ENCODE measurements at regions not wholly inside any gene's neighbourhood (a gene's known extent, or its start where the extent isn't known, plus 50 kb on each side); places are given as distances from the start of the nearest gene placed in this dataset.

DNA sequence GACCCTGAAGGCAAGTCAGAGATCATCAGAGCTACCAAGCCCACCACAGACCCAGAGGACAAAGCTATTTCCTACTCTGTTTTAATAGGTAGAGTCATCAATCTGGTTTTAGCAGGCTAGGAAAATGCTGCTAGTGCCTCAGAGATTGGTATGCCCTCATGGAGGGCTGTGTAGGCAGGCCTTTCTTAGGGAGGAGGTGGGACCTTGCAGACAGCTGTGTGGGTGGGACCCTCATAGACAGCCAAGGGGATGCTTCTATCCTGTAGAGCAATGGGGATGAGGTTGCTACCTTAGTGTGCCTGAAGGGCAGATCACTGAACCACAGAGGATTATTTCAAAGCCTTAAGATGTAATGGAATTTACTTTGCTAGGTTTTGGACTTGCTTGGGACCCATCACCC is 534.9 kb upstream of the KLF12 start:
- intact Hi-C loops (cut with micrococcal nuclease): no loop called here
- TF ChIP-seq, protein P1, sequence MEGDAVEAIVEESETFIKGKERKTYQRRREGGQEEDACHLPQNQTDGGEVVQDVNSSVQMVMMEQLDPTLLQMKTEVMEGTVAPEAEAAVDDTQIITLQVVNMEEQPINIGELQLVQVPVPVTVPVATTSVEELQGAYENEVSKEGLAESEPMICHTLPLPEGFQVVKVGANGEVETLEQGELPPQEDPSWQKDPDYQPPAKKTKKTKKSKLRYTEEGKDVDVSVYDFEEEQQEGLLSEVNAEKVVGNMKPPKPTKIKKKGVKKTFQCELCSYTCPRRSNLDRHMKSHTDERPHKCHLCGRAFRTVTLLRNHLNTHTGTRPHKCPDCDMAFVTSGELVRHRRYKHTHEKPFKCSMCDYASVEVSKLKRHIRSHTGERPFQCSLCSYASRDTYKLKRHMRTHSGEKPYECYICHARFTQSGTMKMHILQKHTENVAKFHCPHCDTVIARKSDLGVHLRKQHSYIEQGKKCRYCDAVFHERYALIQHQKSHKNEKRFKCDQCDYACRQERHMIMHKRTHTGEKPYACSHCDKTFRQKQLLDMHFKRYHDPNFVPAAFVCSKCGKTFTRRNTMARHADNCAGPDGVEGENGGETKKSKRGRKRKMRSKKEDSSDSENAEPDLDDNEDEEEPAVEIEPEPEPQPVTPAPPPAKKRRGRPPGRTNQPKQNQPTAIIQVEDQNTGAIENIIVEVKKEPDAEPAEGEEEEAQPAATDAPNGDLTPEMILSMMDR (IDR thresholded peaks at IDR 0.05; ENCODE audit: unreplicated experiment): no peak
- Mint-ChIP-seq H3K27ac (ENCODE audit: low read depth, unreplicated experiment) (no peak overlapping the region), H3K36me3 (ENCODE audit: insufficient read depth, unreplicated experiment) (no peaks in the 10 kb centered on the region), H3K9me3 (ENCODE audit: unreplicated experiment) (no peaks in the 10 kb centered on the region), H3K4me1 (ENCODE audit: insufficient read depth, unreplicated experiment) (peaks cover 6% of the 10 kb centered on the region), H3K4me3 (ENCODE audit: unreplicated experiment) (no peak overlapping the region), H3K27me3 (ENCODE audit: insufficient read depth, unreplicated experiment) (no peaks in the 10 kb centered on the region)
- CTCF ChIA-PET: no interaction called here
- no TSS peak for BruUV-seq (replicated peaks)
- DNase-seq (ENCODE audit: unreplicated experiment): no peak
- POLR2A ChIA-PET: no interaction called here

DNA sequence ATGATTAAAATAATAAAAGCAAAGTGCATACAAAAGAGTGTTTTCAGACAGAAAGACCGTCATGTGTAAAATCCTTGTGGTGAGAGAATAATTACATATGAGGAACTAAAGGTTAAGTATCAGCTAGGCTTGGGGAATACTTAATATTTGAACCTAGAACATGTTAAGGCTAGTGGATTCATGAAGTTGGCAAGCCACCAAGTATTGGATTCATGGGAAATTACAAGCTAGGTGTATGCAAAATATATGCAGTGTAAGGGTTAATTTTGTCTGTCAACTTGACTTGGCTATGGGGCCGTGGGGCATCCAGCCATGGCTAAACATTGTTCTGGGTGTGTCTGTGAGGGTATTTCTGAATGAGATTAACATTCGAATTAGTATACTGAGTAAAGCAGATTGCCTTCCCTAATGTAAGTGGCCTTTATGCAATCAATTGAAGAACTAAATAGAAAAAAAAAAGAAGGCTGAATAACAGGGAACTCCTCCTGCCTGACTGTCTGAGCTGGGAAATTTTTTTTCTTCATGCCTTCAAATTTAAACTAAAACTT is 533.5 kb upstream of the KLF12 start:
- ChIA-PET POLR2A (no interaction called here), CTCF (interaction anchor here (0.6 kb wide), 1 partner anchor 704 kb away, joined by 8 read pairs; no protein-coding TSS in a partner anchor)
- no peak for DNase-seq (ENCODE audit: unreplicated experiment)
- TF ChIP-seq, protein P1 (IDR thresholded peaks at IDR 0.05; ENCODE audit: unreplicated experiment): no peak
- no peaks in the 10 kb centered on the region for H3K27me3 Mint-ChIP-seq (ENCODE audit: insufficient read depth, unreplicated experiment)
- no peaks in the 10 kb centered on the region for H3K9me3 Mint-ChIP-seq (ENCODE audit: unreplicated experiment)
- peaks cover 6% of the 10 kb centered on the region for H3K4me1 Mint-ChIP-seq (ENCODE audit: insufficient read depth, unreplicated experiment)
- no peak overlapping the region for H3K4me3 Mint-ChIP-seq (ENCODE audit: unreplicated experiment)
- no peaks in the 10 kb centered on the region for H3K36me3 Mint-ChIP-seq (ENCODE audit: insufficient read depth, unreplicated experiment)
- intact Hi-C loops (cut with micrococcal nuclease): no loop called here
- no peak overlapping the region for H3K27ac Mint-ChIP-seq (ENCODE audit: low read depth, unreplicated experiment)
- BruUV-seq (replicated peaks): no TSS peak

DNA sequence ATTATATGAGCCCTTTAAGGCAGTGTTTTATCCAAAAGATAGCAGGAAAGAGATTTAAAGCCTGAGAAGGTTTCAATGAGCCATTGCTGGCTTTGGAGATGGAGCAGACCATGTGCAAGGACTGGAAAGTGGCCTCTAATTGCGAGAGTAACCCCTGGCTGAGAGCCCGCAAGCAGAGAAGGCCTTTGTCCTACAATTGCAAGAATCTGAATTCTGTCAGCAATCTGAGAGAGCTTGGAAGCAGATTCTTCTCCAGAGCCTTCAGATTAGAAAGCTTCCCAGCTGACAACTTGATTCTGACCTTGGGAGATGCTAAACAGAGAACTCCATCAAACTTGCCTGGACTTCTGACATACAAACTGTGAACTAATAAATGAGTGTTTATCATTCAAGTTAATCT is 528.7 kb upstream of the KLF12 start:
- ChIA-PET POLR2A (no interaction called here), CTCF (no interaction called here)
- Mint-ChIP-seq H3K9me3 (ENCODE audit: unreplicated experiment) (peaks cover under 1% of the 10 kb centered on the region), H3K27me3 (ENCODE audit: insufficient read depth, unreplicated experiment) (no peaks in the 10 kb centered on the region), H3K4me3 (ENCODE audit: unreplicated experiment) (no peak overlapping the region), H3K27ac (ENCODE audit: low read depth, unreplicated experiment) (no peak overlapping the region), H3K4me1 (ENCODE audit: insufficient read depth, unreplicated experiment) (peaks cover 6% of the 10 kb centered on the region), H3K36me3 (ENCODE audit: insufficient read depth, unreplicated experiment) (no peaks in the 10 kb centered on the region)
- BruUV-seq (replicated peaks): no TSS peak
- intact Hi-C loops (cut with micrococcal nuclease): no loop called here
- TF ChIP-seq, protein P1 (IDR thresholded peaks at IDR 0.05; ENCODE audit: unreplicated experiment): no peak
- no peak for DNase-seq (ENCODE audit: unreplicated experiment)

DNA sequence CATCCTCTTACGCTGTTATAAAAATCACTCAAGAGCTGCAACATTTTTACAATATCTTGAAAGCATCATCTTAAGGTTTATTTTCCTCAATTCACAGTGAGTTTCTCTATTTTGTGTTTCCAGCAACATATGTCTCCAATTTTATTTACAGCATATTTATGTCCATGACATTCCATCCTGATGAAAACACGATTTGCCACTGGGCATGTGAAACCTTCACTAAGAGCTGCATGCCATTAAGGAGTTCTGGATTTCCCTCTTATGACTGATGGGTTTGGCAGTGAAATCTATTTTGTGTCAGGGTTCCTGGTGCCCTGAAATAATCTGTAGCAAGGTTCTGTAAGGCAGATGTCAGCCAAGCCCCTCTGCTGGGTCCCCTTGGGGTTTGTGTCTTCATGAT is 527.6 kb upstream of the KLF12 start:
- no TSS peak for BruUV-seq (replicated peaks)
- CTCF ChIA-PET: interaction anchor here (0.7 kb wide), 1 partner anchor 554 kb away, joined by 3 read pairs; no protein-coding TSS in a partner anchor
- Mint-ChIP-seq H3K4me1 (ENCODE audit: insufficient read depth, unreplicated experiment) (no peaks in the 10 kb centered on the region), H3K27me3 (ENCODE audit: insufficient read depth, unreplicated experiment) (no peaks in the 10 kb centered on the region), H3K4me3 (ENCODE audit: unreplicated experiment) (no peak overlapping the region), H3K36me3 (ENCODE audit: insufficient read depth, unreplicated experiment) (no peaks in the 10 kb centered on the region), H3K9me3 (ENCODE audit: unreplicated experiment) (peaks cover 7% of the 10 kb centered on the region), H3K27ac (ENCODE audit: low read depth, unreplicated experiment) (no peak overlapping the region)
- intact Hi-C loops (cut with micrococcal nuclease): no loop called here
- no peak for DNase-seq (ENCODE audit: unreplicated experiment)
- TF ChIP-seq, protein P1 (IDR thresholded peaks at IDR 0.05; ENCODE audit: unreplicated experiment): no peak
- POLR2A ChIA-PET: no interaction called here
